Choroid plexus epithelial cell (primary cell): ENCODE measurements at regions not wholly inside any gene's neighbourhood (a gene's known extent, or its start where the extent isn't known, plus 50 kb on each side); places are given as distances from the start of the nearest gene placed in this dataset.
"Not testable (repeated sequence)": the region's sequence is repeated elsewhere in the genome, so short reads cannot be mapped to it uniquely, and the experiment has no call there.

Experiments
- DNase-seq: peaks from one replicate; pipeline ENCODE4 v3.0.0-alpha.2; 2010; ENCODE audit warnings: low read depth
- H3K4me3 ChIP-seq: 2 replicates; pipeline ENCODE4 v1.5.1; 2011; ENCODE audit warnings: low read depth, mild to moderate bottlenecking, control low read depth, low read length, moderate library complexity

GRCh38 chr21:7743940-7744339, 2777.4 kb upstream of the TPTE start:
- not testable (repeated sequence) for DNase-seq, H3K4me3 ChIP-seq

- H3K4me3 ChIP-seq, DNase-seq: not testable (repeated sequence)
These were observed 2776.8 kb upstream of the TPTE start for GRCh38 chr21:7744406-7745099.

- not testable (repeated sequence) for DNase-seq, H3K4me3 ChIP-seq
These were observed 2776.3 kb upstream of the TPTE start for GRCh38 chr21:7745100-7745450.

- DNase-seq, H3K4me3 ChIP-seq: not testable (repeated sequence)
These were observed 2773.4 kb upstream of the TPTE start for GRCh38 chr21:7747964-7748363.

GRCh38 chr21:7752611-7753010, 2768.8 kb upstream of the TPTE start:
- H3K4me3 ChIP-seq, DNase-seq: not testable (repeated sequence)

- not testable (repeated sequence) for DNase-seq, H3K4me3 ChIP-seq
These were observed 2768.0 kb upstream of the TPTE start for GRCh38 chr21:7753380-7753877.

GRCh38 chr21:7769985-7770384, 2751.4 kb upstream of the TPTE start:
- not testable (repeated sequence) for DNase-seq, H3K4me3 ChIP-seq

GRCh38 chr21:7774219-7774618, 2747.2 kb upstream of the TPTE start:
- not testable (repeated sequence) for DNase-seq

GRCh38 chr21:7775327-7775984, 2745.9 kb upstream of the TPTE start:
- not testable (repeated sequence) for DNase-seq, H3K4me3 ChIP-seq

More at GRCh38 chr21:7774219-7774618, 2747.2 kb upstream of the TPTE start:
- H3K4me3 ChIP-seq = not testable (repeated sequence)

GRCh38 chr21:7776035-7776434, 2745.3 kb upstream of the TPTE start:
- not testable (repeated sequence) for DNase-seq, H3K4me3 ChIP-seq

- not testable (repeated sequence) for H3K4me3 ChIP-seq, DNase-seq
These were observed 2744.8 kb upstream of the TPTE start for GRCh38 chr21:7776622-7777021.

GRCh38 chr21:7777289-7777688, 2744.1 kb upstream of the TPTE start:
- not testable (repeated sequence) for DNase-seq, H3K4me3 ChIP-seq

GRCh38 chr21:7787427-7788078, 2733.8 kb upstream of the TPTE start:
- H3K4me3 ChIP-seq, DNase-seq: not testable (repeated sequence)

- DNase-seq, H3K4me3 ChIP-seq: not testable (repeated sequence)
These were observed 2727.6 kb upstream of the TPTE start for GRCh38 chr21:7793797-7794196.

GRCh38 chr21:7797328-7797727, 2724.1 kb upstream of the TPTE start:
- not testable (repeated sequence) for H3K4me3 ChIP-seq, DNase-seq
